AG04450 (cell line): ENCODE measurements at regions not wholly inside any gene's neighbourhood (a gene's known extent, or its start where the extent isn't known, plus 50 kb on each side); places are given as distances from the start of the nearest gene placed in this dataset.

Source experiments
- CTCF ChIA-PET: fragments of 300-600, 350-600 bp; formaldehyde crosslinking; extraction: SDS; loops from one replicate; lab custom pipeline; 2022; ENCODE audit warnings: antibody characterized with exemption, inconsistent platforms; lab: Charles Lee
- POLR2A ChIA-PET: fragments of 350-600 bp; formaldehyde crosslinking; extraction: SDS; loops from one replicate; lab custom pipeline; 2021; ENCODE audit warnings: antibody characterized with exemption, inconsistent platforms; lab: Yijun Ruan, JAX
- DNase-seq: peaks from one replicate; pipeline ENCODE4 v3.0.0-alpha.2; 2011; ENCODE audit warnings: low read depth, low spot score
- H3K27ac ChIP-seq: one replicate; pipeline ENCODE4 v1.5.1; 2012; ENCODE audit warnings: low read depth, low read length, control low read depth
- H3K27me3 ChIP-seq: one replicate; pipeline ENCODE4 v1.6.0; 2012; ENCODE audit warnings: low read length; ENCODE audit not compliant: control insufficient read depth, insufficient read depth
- H3K4me3 ChIP-seq: 2 replicates; pipeline ENCODE4 v1.5.1; 2011; ENCODE audit warnings: mild to moderate bottlenecking, low read depth, low read length, control low read depth
- H3K9me3 ChIP-seq: 2 replicates; pipeline ENCODE4 v1.5.1; 2012; ENCODE audit warnings: low read length; ENCODE audit not compliant: control insufficient read depth, insufficient read depth
- CTCF ChIP-seq: IDR thresholded peaks from 2 replicates; pipeline ENCODE4 v1.5.1; 2011; ENCODE audit warnings: low read depth, low read length, control low read depth, inconsistent platforms

- ChIA-PET POLR2A (no interaction called here), CTCF (no interaction called here)
- no peaks in the 10 kb centered on the region for H3K27me3 ChIP-seq
- TF ChIP-seq CTCF: no peak
- no peak for DNase-seq
- no peak overlapping the region for H3K27ac ChIP-seq
- H3K4me3 ChIP-seq: no peak overlapping the region
- H3K9me3 ChIP-seq: no peaks in the 10 kb centered on the region
These were observed 141.1 kb upstream of the ZNF385D start for GRCh38 chr3:21892104-21892503.

- Histone ChIP-seq H3K27ac (no peak overlapping the region), H3K9me3 (no peaks in the 10 kb centered on the region), H3K27me3 (no peaks in the 10 kb centered on the region), H3K4me3 (no peak overlapping the region)
- DNase-seq: no peak
- POLR2A ChIA-PET: no interaction called here
- TF ChIP-seq CTCF: no peak
- CTCF ChIA-PET: interaction anchor here (0.8 to 2.9 kb wide), 9 partner anchors 9 to 1554 kb away, joined by 3 to 10 read pairs (median 4); no protein-coding TSS in a partner anchor
These were observed 142.2 kb upstream of the ZNF385D start for GRCh38 chr3:21893242-21893641.

GRCh38 chr3:21894459-21895340, 143.7 kb upstream of the ZNF385D start:
- ChIA-PET POLR2A (no interaction called here), CTCF (interaction anchor here (0.6 to 3.0 kb wide), 31 partner anchors 8 to 1908 kb away, joined by 3 to 25 read pairs (median 5); partner anchors contain the start of gene ZNF385D)
- Histone ChIP-seq H3K27me3 (no peaks in the 10 kb centered on the region), H3K9me3 (no peaks in the 10 kb centered on the region), H3K27ac (no peak overlapping the region), H3K4me3 (no peak overlapping the region)
- no peak for DNase-seq
- TF ChIP-seq CTCF: peak; percentile 63

DNA sequence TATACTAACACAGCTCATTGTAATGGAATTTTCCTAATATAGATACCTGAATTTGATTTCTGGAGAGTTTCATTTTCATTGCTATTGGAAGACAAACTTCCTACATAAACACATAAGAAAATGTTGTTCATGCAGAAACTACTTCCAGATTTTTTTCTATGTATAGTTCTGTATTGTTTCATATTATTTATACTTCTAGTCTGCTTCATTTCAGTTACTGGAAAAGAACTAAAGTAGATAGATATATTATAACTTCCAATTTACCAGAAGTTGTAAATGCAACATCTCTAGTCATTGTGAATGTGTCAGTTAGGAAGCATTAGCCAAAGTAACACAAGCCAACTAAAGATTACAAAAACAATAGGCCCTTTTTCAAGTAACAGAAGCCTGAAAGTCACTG, 147.3 kb upstream of the ZNF385D start:
- no peak for TF ChIP-seq CTCF
- POLR2A ChIA-PET: no interaction called here
- CTCF ChIA-PET: no interaction called here
- H3K27ac ChIP-seq: no peak overlapping the region
- H3K4me3 ChIP-seq: no peak overlapping the region
- H3K27me3 ChIP-seq: no peaks in the 10 kb centered on the region
- no peaks in the 10 kb centered on the region for H3K9me3 ChIP-seq
- DNase-seq: no peak

GRCh38 chr3:21901484-21901883, 150.5 kb upstream of the ZNF385D start:
- CTCF ChIA-PET: no interaction called here
- no peaks in the 10 kb centered on the region for H3K9me3 ChIP-seq
- DNase-seq: no peak
- H3K27ac ChIP-seq: no peak overlapping the region
- TF ChIP-seq CTCF: no peak
- no peak overlapping the region for H3K4me3 ChIP-seq
- H3K27me3 ChIP-seq: no peaks in the 10 kb centered on the region
- POLR2A ChIA-PET: no interaction called here
